Cardiac fibroblast (primary cell): ENCODE measurements at regions not wholly inside any gene's neighbourhood (a gene's known extent, or its start where the extent isn't known, plus 50 kb on each side); places are given as distances from the start of the nearest gene placed in this dataset.

ENCODE experiments used
- DNase-seq, 2 donors: peaks; one replicate each; pipeline versions ENCODE4 v3.0.0 to v3.0.0-alpha.2; 2010; ENCODE audit warnings: low read depth in 2 of 2
- H3K4me3 ChIP-seq, 2 donors: replicated peaks in 1 of 2; 1 replicate in 1 of 2; 2 replicates in 1 of 2; pipeline ENCODE4 v1.5.1; 2011; ENCODE audit warnings: low read depth in 2 of 2, low read length in 2 of 2, mild to moderate bottlenecking in 2 of 2, moderate library complexity in 1 of 2
- CTCF ChIP-seq: IDR thresholded peaks from one replicate; pipeline ENCODE4 v1.5.1; 2011; ENCODE audit warnings: low read depth, mild to moderate bottlenecking, low read length, inconsistent platforms

GRCh38 chr11:30725645-30726195 lies 139.6 kb upstream of the MPPED2 start:
- no peak overlapping the region for H3K4me3 ChIP-seq
- no peak for TF ChIP-seq CTCF
- no peak for DNase-seq

GRCh38 chr11:30724274-30724673 lies 138.1 kb upstream of the MPPED2 start:
- TF ChIP-seq CTCF, result no peak

GRCh38 chr11:30719371-30719770 lies 133.2 kb upstream of the MPPED2 start:
- no peak for DNase-seq
- no peak overlapping the region for H3K4me3 ChIP-seq
- TF ChIP-seq CTCF, result no peak

More at GRCh38 chr11:30724274-30724673, 138.1 kb upstream of the MPPED2 start:
- DNase-seq, result no peak
- H3K4me3 ChIP-seq, result no peak overlapping the region

GRCh38 chr11:30717641-30718040 lies 131.5 kb upstream of the MPPED2 start:
- no peak for TF ChIP-seq CTCF
- H3K4me3 ChIP-seq, result no peak overlapping the region
- no peak for DNase-seq

- H3K4me3 ChIP-seq, result no peak overlapping the region
- no peak for DNase-seq
- no peak for TF ChIP-seq CTCF
Measured at GRCh38 chr11:30717009-30717408, 130.9 kb upstream of the MPPED2 start.

GRCh38 chr11:30712749-30713148 lies 126.6 kb upstream of the MPPED2 start:
- no peak for TF ChIP-seq CTCF
- H3K4me3 ChIP-seq, result no peak overlapping the region
- no peak for DNase-seq

GRCh38 chr11:30710221-30710620 lies 124.1 kb upstream of the MPPED2 start:
- TF ChIP-seq CTCF, result no peak
- peak; percentile 5 to 14 for DNase-seq
- no peak overlapping the region for H3K4me3 ChIP-seq
